Stimulated activated effector memory CD8-positive, alpha-beta T cell treated with anti-CD3 and anti-CD28 coated beads, Interleukin-12 subunit alpha, Interleukin-12 subunit beta, amount 100 ng/mL, for 72 hours (primary cell): ENCODE measurements at regions not wholly inside any gene's neighbourhood (a gene's known extent, or its start where the extent isn't known, plus 50 kb on each side); places are given as distances from the start of the nearest gene placed in this dataset.
A peak's percentile ranks its signal among the peaks of the same experiment; 100 is the strongest.

Experiments
- ATAC-seq: fragments of 150-1000 bp; cut with Tn5 transposase; 2 replicates; pipeline ENCODE4 v1.10.0; 2021
- DNase-seq, 2 donors: peaks; one replicate each; pipeline ENCODE4 v3.0.0; 2021 to 2022; ENCODE audit warnings: low spot score in 2 of 2
- H3K27ac Mint-ChIP-seq: one replicate; pipeline ENCODE4 v1.8.0; 2022; ENCODE audit warnings: mild to moderate bottlenecking, mixed read lengths
- H3K36me3 Mint-ChIP-seq: one replicate; pipeline ENCODE4 v1.8.0; 2022; ENCODE audit warnings: mild to moderate bottlenecking, mixed read lengths
- H3K4me1 Mint-ChIP-seq: one replicate; pipeline ENCODE4 v1.8.0; 2022; ENCODE audit warnings: mixed read lengths
- H3K4me3 Mint-ChIP-seq: one replicate; pipeline ENCODE4 v1.8.0; 2022; ENCODE audit warnings: mild to moderate bottlenecking, mixed read lengths
- H3K9me3 Mint-ChIP-seq: one replicate; pipeline ENCODE4 v1.8.0; 2022; ENCODE audit warnings: mixed read lengths

- DNase-seq (no peak), ATAC-seq (peak; percentile 38)
- Mint-ChIP-seq H3K36me3 (peaks cover 6% of the 10 kb centered on the region), H3K4me1 (peaks cover 64% of the 10 kb centered on the region), H3K4me3 (peak overlapping the region; percentile 3), H3K9me3 (peaks cover 2% of the 10 kb centered on the region), H3K27ac (peak overlapping the region; percentile 60)
Measured at GRCh38 chr10:3936422-3937040, 151.5 kb upstream of the KLF6 start.

GRCh38 chr10:3935933-3936359, 150.9 kb upstream of the KLF6 start:
- Mint-ChIP-seq H3K9me3 (peaks cover 2% of the 10 kb centered on the region), H3K4me1 (peaks cover 65% of the 10 kb centered on the region), H3K36me3 (peaks cover 6% of the 10 kb centered on the region), H3K4me3 (peak overlapping the region; percentile 31), H3K27ac (peak overlapping the region; percentile 66)
- no peak for ATAC-seq
- DNase-seq = no peak

- Mint-ChIP-seq H3K4me1 (peaks cover 70% of the 10 kb centered on the region), H3K4me3 (peak overlapping the region; percentile 31), H3K9me3 (peaks cover 2% of the 10 kb centered on the region), H3K27ac (peak overlapping the region; percentile 66), H3K36me3 (peaks cover 6% of the 10 kb centered on the region)
- peak; percentile 64 to 90 for DNase-seq
- ATAC-seq = peak; percentile 99
Measured at GRCh38 chr10:3935141-3935540, 150.1 kb upstream of the KLF6 start.

GRCh38 chr10:3933733-3934132, 148.7 kb upstream of the KLF6 start:
- Mint-ChIP-seq H3K36me3 (peaks cover 6% of the 10 kb centered on the region), H3K27ac (no peak overlapping the region), H3K4me1 (peaks cover 78% of the 10 kb centered on the region), H3K4me3 (no peak overlapping the region), H3K9me3 (peaks cover 2% of the 10 kb centered on the region)
- ATAC-seq (no peak), DNase-seq (no peak)

- H3K27ac Mint-ChIP-seq = peak overlapping the region; percentile 53
- ATAC-seq (no peak), DNase-seq (no peak)
Measured at GRCh38 chr10:3932597-3933375, 147.8 kb upstream of the KLF6 start.

GRCh38 chr10:3931901-3932300, 146.9 kb upstream of the KLF6 start:
- H3K4me1 Mint-ChIP-seq = peaks cover 82% of the 10 kb centered on the region
- H3K36me3 Mint-ChIP-seq = peaks cover 6% of the 10 kb centered on the region
- H3K4me3 Mint-ChIP-seq = no peak overlapping the region
- ATAC-seq (no peak), DNase-seq (no peak)
- peaks cover 2% of the 10 kb centered on the region for H3K9me3 Mint-ChIP-seq
- H3K27ac Mint-ChIP-seq = peak overlapping the region; percentile 53

More at GRCh38 chr10:3932597-3933375, 147.8 kb upstream of the KLF6 start:
- Mint-ChIP-seq H3K4me1 (peaks cover 83% of the 10 kb centered on the region), H3K9me3 (peaks cover 2% of the 10 kb centered on the region), H3K4me3 (no peak overlapping the region), H3K36me3 (peaks cover 6% of the 10 kb centered on the region)

- no peak overlapping the region for H3K4me3 Mint-ChIP-seq
- DNase-seq = no peak
- H3K9me3 Mint-ChIP-seq = no peaks in the 10 kb centered on the region
- peaks cover 6% of the 10 kb centered on the region for H3K36me3 Mint-ChIP-seq
- peak overlapping the region; percentile 53 for H3K27ac Mint-ChIP-seq
- H3K4me1 Mint-ChIP-seq = peaks cover 82% of the 10 kb centered on the region
- no peak for ATAC-seq
Measured at GRCh38 chr10:3931224-3931623, 146.2 kb upstream of the KLF6 start.

GRCh38 chr10:3928569-3928968, 143.6 kb upstream of the KLF6 start:
- peaks cover 63% of the 10 kb centered on the region for H3K4me1 Mint-ChIP-seq
- DNase-seq (no peak), ATAC-seq (no peak)
- H3K4me3 Mint-ChIP-seq = no peak overlapping the region
- no peak overlapping the region for H3K27ac Mint-ChIP-seq
- no peaks in the 10 kb centered on the region for H3K36me3 Mint-ChIP-seq
- H3K9me3 Mint-ChIP-seq = no peaks in the 10 kb centered on the region

GRCh38 chr10:3928078-3928477, 143.1 kb upstream of the KLF6 start:
- Mint-ChIP-seq H3K4me3 (no peak overlapping the region), H3K36me3 (no peaks in the 10 kb centered on the region), H3K9me3 (no peaks in the 10 kb centered on the region), H3K27ac (no peak overlapping the region), H3K4me1 (peaks cover 59% of the 10 kb centered on the region)
- no peak for ATAC-seq
- no peak for DNase-seq

GRCh38 chr10:3926675-3927525, 141.9 kb upstream of the KLF6 start:
- no peak for DNase-seq
- H3K9me3 Mint-ChIP-seq = no peaks in the 10 kb centered on the region
- no peaks in the 10 kb centered on the region for H3K36me3 Mint-ChIP-seq
- peak overlapping the region; percentile 31 for H3K4me3 Mint-ChIP-seq
- H3K4me1 Mint-ChIP-seq = peaks cover 47% of the 10 kb centered on the region
- peak; percentile 74 for ATAC-seq
- peak overlapping the region; percentile 26 for H3K27ac Mint-ChIP-seq

GRCh38 chr10:3926258-3926657, 141.2 kb upstream of the KLF6 start:
- peaks cover 41% of the 10 kb centered on the region for H3K4me1 Mint-ChIP-seq
- H3K36me3 Mint-ChIP-seq = no peaks in the 10 kb centered on the region
- ATAC-seq (no peak), DNase-seq (no peak)
- no peak overlapping the region for H3K4me3 Mint-ChIP-seq
- no peaks in the 10 kb centered on the region for H3K9me3 Mint-ChIP-seq
- H3K27ac Mint-ChIP-seq = no peak overlapping the region

GRCh38 chr10:3925184-3925583, 140.2 kb upstream of the KLF6 start:
- H3K9me3 Mint-ChIP-seq = no peaks in the 10 kb centered on the region
- H3K36me3 Mint-ChIP-seq = no peaks in the 10 kb centered on the region
- H3K4me3 Mint-ChIP-seq = no peak overlapping the region
- DNase-seq = no peak
- H3K4me1 Mint-ChIP-seq = peaks cover 34% of the 10 kb centered on the region
- H3K27ac Mint-ChIP-seq = no peak overlapping the region
- no peak for ATAC-seq

GRCh38 chr10:3924344-3924743, 139.3 kb upstream of the KLF6 start:
- Mint-ChIP-seq H3K4me3 (no peak overlapping the region), H3K36me3 (no peaks in the 10 kb centered on the region), H3K9me3 (no peaks in the 10 kb centered on the region), H3K27ac (no peak overlapping the region), H3K4me1 (peaks cover 26% of the 10 kb centered on the region)
- DNase-seq (no peak), ATAC-seq (no peak)

- H3K4me3 Mint-ChIP-seq = no peak overlapping the region
- no peaks in the 10 kb centered on the region for H3K9me3 Mint-ChIP-seq
- H3K4me1 Mint-ChIP-seq = peaks cover 23% of the 10 kb centered on the region
- DNase-seq (no peak), ATAC-seq (no peak)
- no peak overlapping the region for H3K27ac Mint-ChIP-seq
- no peaks in the 10 kb centered on the region for H3K36me3 Mint-ChIP-seq
Measured at GRCh38 chr10:3923033-3923432, 138.0 kb upstream of the KLF6 start.

GRCh38 chr10:3919709-3920308, 134.8 kb upstream of the KLF6 start:
- Mint-ChIP-seq H3K9me3 (no peaks in the 10 kb centered on the region), H3K27ac (no peak overlapping the region), H3K4me3 (no peak overlapping the region), H3K4me1 (no peaks in the 10 kb centered on the region), H3K36me3 (no peaks in the 10 kb centered on the region)
- DNase-seq = no peak
- no peak for ATAC-seq
